Activated naive CD8-positive, alpha-beta T cell treated with anti-CD3 and anti-CD28 coated beads, Interleukin-2, amount 10 ng/mL, durations not matched to agents 7 days and 5 days (primary cell): ENCODE measurements at regions not wholly inside any gene's neighbourhood (a gene's known extent, or its start where the extent isn't known, plus 50 kb on each side); places are given as distances from the start of the nearest gene placed in this dataset.

Experiments
- ATAC-seq: fragments of 150-1000 bp; cut with Tn5 transposase; one replicate; pipeline ENCODE4 v1.10.0; 2021; ENCODE audit warnings: low read depth, moderate library complexity
- POLR2A ChIA-PET: fragments of 350-600 bp; sonication (Branson Sonifier 250); formaldehyde crosslinking; loops from one replicate; lab custom pipeline; 2021; ENCODE audit warnings: antibody characterized with exemption; lab: Charles Lee
- DNase-seq: peaks from one replicate; pipeline ENCODE4 v3.0.0; 2021
- H3K27ac Mint-ChIP-seq: one replicate; pipeline ENCODE4 v1.8.0; 2022; ENCODE audit warnings: mild to moderate bottlenecking, mixed read lengths
- H3K27me3 Mint-ChIP-seq: one replicate; pipeline ENCODE4 v1.8.0; 2022; ENCODE audit warnings: mild to moderate bottlenecking, moderate library complexity, mixed read lengths
- H3K36me3 Mint-ChIP-seq: one replicate; pipeline ENCODE4 v1.8.0; 2021; ENCODE audit warnings: mild to moderate bottlenecking, mixed read lengths
- H3K4me1 Mint-ChIP-seq: one replicate; pipeline ENCODE4 v1.8.0; 2021; ENCODE audit warnings: mixed read lengths
- H3K4me3 Mint-ChIP-seq: one replicate; pipeline ENCODE4 v1.8.0; 2022; ENCODE audit warnings: mild to moderate bottlenecking, moderate library complexity, mixed read lengths
- H3K9me3 Mint-ChIP-seq: one replicate; pipeline ENCODE4 v1.8.0; 2021; ENCODE audit warnings: mixed read lengths

- POLR2A ChIA-PET: no interaction called here
- no peaks in the 10 kb centered on the region for H3K4me1 Mint-ChIP-seq
- no peak overlapping the region for H3K27ac Mint-ChIP-seq
- no peaks in the 10 kb centered on the region for H3K36me3 Mint-ChIP-seq
- no peak for DNase-seq
- H3K9me3 Mint-ChIP-seq: no peaks in the 10 kb centered on the region
- H3K4me3 Mint-ChIP-seq: no peak overlapping the region
- no peaks in the 10 kb centered on the region for H3K27me3 Mint-ChIP-seq
- peak; percentile 30 for ATAC-seq
These were observed 402.3 kb upstream of the SLITRK6 start for GRCh38 chr13:86201477-86201876.

- ATAC-seq (no peak), DNase-seq (no peak)
- H3K36me3 Mint-ChIP-seq: no peaks in the 10 kb centered on the region
- no peaks in the 10 kb centered on the region for H3K4me1 Mint-ChIP-seq
- peaks cover 2% of the 10 kb centered on the region for H3K9me3 Mint-ChIP-seq
- H3K4me3 Mint-ChIP-seq: no peak overlapping the region
- H3K27ac Mint-ChIP-seq: no peak overlapping the region
- POLR2A ChIA-PET: no interaction called here
- no peaks in the 10 kb centered on the region for H3K27me3 Mint-ChIP-seq
These were observed 394.1 kb upstream of the SLITRK6 start for GRCh38 chr13:86193281-86193680.

DNA sequence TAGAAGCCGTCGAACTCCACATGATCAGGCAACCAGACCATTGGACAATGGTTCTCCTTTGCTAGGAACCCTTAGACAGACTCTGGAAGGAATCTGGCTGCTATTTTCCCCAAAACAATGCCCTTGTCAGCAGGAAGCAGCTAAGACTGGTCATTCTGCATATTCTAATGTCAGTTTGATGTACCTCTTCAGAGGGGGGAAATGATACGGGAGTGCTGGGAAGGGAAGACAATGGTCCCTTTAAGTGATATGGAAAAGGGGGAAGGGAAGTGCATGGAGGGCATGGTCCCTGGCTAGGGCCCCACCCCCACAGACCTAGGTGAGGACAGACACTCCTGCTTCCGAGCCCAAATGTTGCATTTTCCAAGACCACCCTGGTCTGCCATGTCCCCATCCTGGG, 389.0 kb upstream of the SLITRK6 start:
- Mint-ChIP-seq H3K9me3 (peaks cover 3% of the 10 kb centered on the region), H3K4me3 (no peak overlapping the region), H3K27me3 (no peaks in the 10 kb centered on the region), H3K36me3 (no peaks in the 10 kb centered on the region), H3K4me1 (no peaks in the 10 kb centered on the region), H3K27ac (no peak overlapping the region)
- ATAC-seq (no peak), DNase-seq (no peak)
- POLR2A ChIA-PET: no interaction called here

- Mint-ChIP-seq H3K36me3 (no peaks in the 10 kb centered on the region), H3K27me3 (no peaks in the 10 kb centered on the region), H3K9me3 (peaks cover 3% of the 10 kb centered on the region), H3K4me1 (no peaks in the 10 kb centered on the region), H3K4me3 (no peak overlapping the region), H3K27ac (no peak overlapping the region)
- POLR2A ChIA-PET: no interaction called here
- ATAC-seq (no peak), DNase-seq (no peak)
These were observed 386.4 kb upstream of the SLITRK6 start for GRCh38 chr13:86185636-86186035.

DNA sequence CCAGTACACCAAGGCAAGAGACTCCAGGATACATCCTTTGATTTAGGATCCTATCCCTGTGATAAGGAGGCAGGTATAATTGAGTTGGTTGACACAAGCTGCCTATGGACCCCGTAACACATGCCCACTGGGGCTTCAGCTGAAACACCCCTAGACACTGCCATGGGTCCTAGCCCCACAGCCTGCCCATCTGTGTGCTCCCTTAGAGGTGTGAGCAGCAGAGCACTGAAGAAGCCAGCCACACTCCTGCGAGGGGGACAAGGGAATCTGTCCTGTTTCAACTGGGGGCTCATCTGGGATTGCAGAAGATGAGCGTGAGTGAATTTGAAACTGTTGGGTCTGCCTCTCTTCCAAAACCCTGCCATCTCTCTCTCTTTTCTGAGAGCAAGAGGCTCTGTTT, 385.9 kb upstream of the SLITRK6 start:
- no peak overlapping the region for H3K27ac Mint-ChIP-seq
- POLR2A ChIA-PET: no interaction called here
- H3K36me3 Mint-ChIP-seq: no peaks in the 10 kb centered on the region
- no peak for ATAC-seq
- H3K4me3 Mint-ChIP-seq: no peak overlapping the region
- no peaks in the 10 kb centered on the region for H3K27me3 Mint-ChIP-seq
- H3K9me3 Mint-ChIP-seq: peaks cover 3% of the 10 kb centered on the region
- no peak for DNase-seq
- no peaks in the 10 kb centered on the region for H3K4me1 Mint-ChIP-seq

GRCh38 chr13:86174622-86175021, 375.4 kb upstream of the SLITRK6 start:
- Mint-ChIP-seq H3K27me3 (no peaks in the 10 kb centered on the region), H3K9me3 (no peaks in the 10 kb centered on the region), H3K4me1 (no peaks in the 10 kb centered on the region), H3K36me3 (no peaks in the 10 kb centered on the region), H3K27ac (no peak overlapping the region), H3K4me3 (no peak overlapping the region)
- DNase-seq (no peak), ATAC-seq (no peak)
- POLR2A ChIA-PET: no interaction called here

DNA sequence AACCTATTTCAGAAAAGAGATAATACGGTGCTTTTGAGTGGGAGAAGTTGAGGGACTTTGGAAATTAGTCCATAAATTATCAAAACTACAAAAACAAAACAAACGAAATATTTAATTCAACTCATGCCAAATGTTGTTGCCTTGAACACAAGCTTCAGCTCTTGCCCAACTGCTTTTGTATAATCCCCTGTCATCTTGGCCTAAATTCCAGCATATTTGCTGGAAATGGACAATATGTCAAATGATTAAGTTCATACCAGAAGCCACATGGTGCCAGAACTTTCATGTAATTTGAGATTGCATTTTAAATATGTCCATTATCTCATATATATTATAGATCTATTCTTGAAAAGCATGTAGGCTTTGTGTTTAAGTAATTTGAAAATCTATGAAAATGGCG, 373.7 kb upstream of the SLITRK6 start:
- Mint-ChIP-seq H3K27ac (no peak overlapping the region), H3K36me3 (no peaks in the 10 kb centered on the region), H3K9me3 (no peaks in the 10 kb centered on the region), H3K4me1 (no peaks in the 10 kb centered on the region), H3K27me3 (no peaks in the 10 kb centered on the region), H3K4me3 (no peak overlapping the region)
- POLR2A ChIA-PET: no interaction called here
- ATAC-seq (no peak), DNase-seq (no peak)

DNA sequence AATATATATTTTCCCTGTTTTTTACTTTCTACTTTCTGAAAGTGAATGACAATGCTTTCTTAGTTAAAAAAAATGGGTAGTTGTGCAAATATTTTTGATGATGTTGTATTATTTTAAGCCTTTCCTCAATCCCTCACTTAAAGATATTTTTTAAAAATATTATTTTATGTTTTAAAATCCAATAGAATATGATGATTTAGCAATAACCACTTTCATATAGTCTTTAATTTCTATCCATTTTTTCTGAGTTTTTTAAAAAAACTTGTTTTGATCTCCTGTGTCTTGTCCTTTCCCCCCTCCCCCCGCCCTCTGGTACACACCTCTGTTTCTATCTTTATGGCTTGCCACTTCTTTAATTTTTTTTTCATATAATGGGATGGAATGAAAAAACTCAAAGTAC, 362.0 kb upstream of the SLITRK6 start:
- no peak overlapping the region for H3K27ac Mint-ChIP-seq
- no peaks in the 10 kb centered on the region for H3K27me3 Mint-ChIP-seq
- DNase-seq: no peak
- H3K4me1 Mint-ChIP-seq: no peaks in the 10 kb centered on the region
- POLR2A ChIA-PET: no interaction called here
- no peak overlapping the region for H3K4me3 Mint-ChIP-seq
- peaks cover 1% of the 10 kb centered on the region for H3K9me3 Mint-ChIP-seq
- no peak for ATAC-seq
- no peaks in the 10 kb centered on the region for H3K36me3 Mint-ChIP-seq

- Mint-ChIP-seq H3K27ac (no peak overlapping the region), H3K4me3 (no peak overlapping the region), H3K4me1 (no peaks in the 10 kb centered on the region), H3K9me3 (peaks cover 3% of the 10 kb centered on the region), H3K27me3 (no peaks in the 10 kb centered on the region), H3K36me3 (no peaks in the 10 kb centered on the region)
- POLR2A ChIA-PET: no interaction called here
- DNase-seq (no peak), ATAC-seq (no peak)
These were observed 356.5 kb upstream of the SLITRK6 start for GRCh38 chr13:86155756-86156155.

DNA sequence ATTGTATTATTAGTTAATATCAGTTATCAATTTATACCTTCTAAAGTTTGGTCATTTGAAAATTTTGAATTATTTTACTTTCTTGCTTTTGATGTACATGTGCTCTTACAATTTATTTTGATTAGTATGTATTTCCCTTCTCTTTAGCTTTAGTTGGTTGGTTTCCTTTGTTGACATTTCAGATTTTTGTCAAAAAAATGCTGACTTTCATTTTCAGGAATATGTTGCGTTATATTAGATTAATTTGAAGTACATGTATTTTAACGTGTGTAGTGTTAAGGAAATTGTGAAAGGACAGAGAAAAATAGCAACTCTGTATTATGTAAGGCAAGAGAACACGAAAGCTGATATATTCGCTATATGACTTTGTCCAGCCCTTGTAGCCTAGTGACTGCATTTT, 342.9 kb upstream of the SLITRK6 start:
- Mint-ChIP-seq H3K36me3 (no peaks in the 10 kb centered on the region), H3K4me3 (no peak overlapping the region), H3K27me3 (no peaks in the 10 kb centered on the region), H3K4me1 (no peaks in the 10 kb centered on the region), H3K27ac (no peak overlapping the region), H3K9me3 (peaks cover 3% of the 10 kb centered on the region)
- DNase-seq (no peak), ATAC-seq (no peak)
- POLR2A ChIA-PET: no interaction called here

- DNase-seq (no peak), ATAC-seq (no peak)
- Mint-ChIP-seq H3K4me1 (no peaks in the 10 kb centered on the region), H3K4me3 (no peak overlapping the region), H3K9me3 (peaks cover 2% of the 10 kb centered on the region), H3K36me3 (no peaks in the 10 kb centered on the region), H3K27me3 (no peaks in the 10 kb centered on the region), H3K27ac (no peak overlapping the region)
- POLR2A ChIA-PET: no interaction called here
These were observed 336.6 kb upstream of the SLITRK6 start for GRCh38 chr13:86135856-86136255.

GRCh38 chr13:86121881-86122280, 322.7 kb upstream of the SLITRK6 start:
- no peaks in the 10 kb centered on the region for H3K4me1 Mint-ChIP-seq
- H3K4me3 Mint-ChIP-seq: no peak overlapping the region
- H3K36me3 Mint-ChIP-seq: no peaks in the 10 kb centered on the region
- H3K9me3 Mint-ChIP-seq: no peaks in the 10 kb centered on the region
- no peak overlapping the region for H3K27ac Mint-ChIP-seq
- no peak for DNase-seq
- no peak for ATAC-seq
- no peaks in the 10 kb centered on the region for H3K27me3 Mint-ChIP-seq
- POLR2A ChIA-PET: no interaction called here

DNA sequence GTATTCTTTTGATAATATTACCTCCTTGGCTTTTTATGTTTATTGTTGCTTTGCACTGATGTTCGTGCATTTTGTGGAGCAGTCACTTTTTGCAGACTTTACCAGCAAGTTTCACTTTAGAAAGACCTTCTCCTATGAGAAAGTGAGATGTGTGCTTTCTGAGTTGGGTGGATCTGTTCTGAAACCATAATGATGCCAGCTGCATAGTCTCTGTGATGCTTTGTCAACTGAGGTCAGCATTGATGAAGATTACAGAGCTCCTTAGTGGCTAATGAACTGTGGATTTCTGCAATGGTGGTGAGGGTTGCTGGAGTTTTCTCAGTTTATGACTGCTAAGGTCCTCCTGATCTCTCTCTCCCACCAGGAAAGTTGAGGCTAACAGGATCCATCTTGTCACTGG, 309.9 kb upstream of the SLITRK6 start:
- Mint-ChIP-seq H3K4me1 (no peaks in the 10 kb centered on the region), H3K27me3 (no peaks in the 10 kb centered on the region), H3K27ac (no peak overlapping the region), H3K4me3 (no peak overlapping the region), H3K9me3 (peaks cover 11% of the 10 kb centered on the region), H3K36me3 (no peaks in the 10 kb centered on the region)
- POLR2A ChIA-PET: no interaction called here
- no peak for ATAC-seq
- no peak for DNase-seq

- Mint-ChIP-seq H3K36me3 (no peaks in the 10 kb centered on the region), H3K27me3 (no peaks in the 10 kb centered on the region), H3K4me1 (no peaks in the 10 kb centered on the region), H3K4me3 (no peak overlapping the region), H3K9me3 (peaks cover 11% of the 10 kb centered on the region), H3K27ac (no peak overlapping the region)
- DNase-seq: no peak
- POLR2A ChIA-PET: no interaction called here
- no peak for ATAC-seq
These were observed 309.1 kb upstream of the SLITRK6 start for GRCh38 chr13:86108334-86108733.

DNA sequence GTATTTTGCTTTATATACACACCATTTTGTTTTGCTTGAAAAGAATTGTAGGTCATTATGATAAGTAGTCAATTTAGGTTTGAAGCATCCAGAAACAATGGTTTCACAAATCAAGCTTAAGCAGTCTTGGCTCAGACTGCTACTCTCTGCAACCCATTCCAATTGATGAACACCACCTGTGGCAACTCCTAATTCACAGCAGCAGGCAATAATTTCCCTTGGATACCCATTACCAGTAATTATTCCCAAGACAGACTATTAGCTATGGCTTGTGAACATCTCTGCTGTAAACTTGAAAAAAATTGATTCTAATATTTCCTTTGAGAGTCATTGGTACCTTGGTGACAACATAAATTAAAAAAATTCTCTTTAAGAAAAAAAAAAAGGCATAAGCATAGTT, 299.3 kb upstream of the SLITRK6 start:
- Mint-ChIP-seq H3K27me3 (no peaks in the 10 kb centered on the region), H3K4me1 (no peaks in the 10 kb centered on the region), H3K4me3 (no peak overlapping the region), H3K9me3 (peaks cover 3% of the 10 kb centered on the region), H3K27ac (no peak overlapping the region), H3K36me3 (no peaks in the 10 kb centered on the region)
- no peak for ATAC-seq
- POLR2A ChIA-PET: no interaction called here
- no peak for DNase-seq
